ENCODE measurements at regions not wholly inside any gene's neighbourhood (a gene's known extent, or its start where the extent isn't known, plus 50 kb on each side); places are given as distances from the start of the nearest gene placed in this dataset.

DNA sequence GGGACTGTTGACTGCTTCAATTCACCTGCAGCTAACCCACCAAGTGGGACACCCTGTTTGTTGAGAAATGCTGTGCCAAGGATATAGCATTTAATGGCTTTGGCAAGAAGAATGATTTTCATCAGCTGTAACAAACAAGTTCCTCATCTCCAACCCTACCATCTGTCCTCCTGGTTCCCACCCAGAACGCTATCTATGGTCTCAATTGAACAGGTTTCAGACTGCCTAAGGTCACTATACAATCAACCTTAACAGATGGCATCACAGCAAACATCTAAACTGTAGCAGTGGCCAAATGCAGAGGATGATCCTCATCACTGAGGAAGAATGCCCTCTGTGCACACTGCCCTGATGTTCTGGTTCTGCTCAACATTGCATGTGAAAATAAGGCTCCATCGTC is 546.2 kb upstream of the FOXG1 start:
- intact Hi-C loops (cut with micrococcal nuclease; ENCODE audit: unreplicated experiment) = no loop called here
- in situ Hi-C loops (cut with HindIII; ENCODE audit: low pct_unique_long_range_greater_than_20kb, low sequenced_read_pairs) = no loop called here
- Histone ChIP-seq H3K4me3 (ENCODE audit: low read depth in 2 of 2, low read length in 2 of 2) (no peak overlapping the region), H3K9me3 (ENCODE audit: control insufficient read depth, insufficient read depth, low read depth, low read length) (no peaks in the 10 kb centered on the region; the same call in 1 of the 2 replicates), H3K36me3 (ENCODE audit: control insufficient read depth, insufficient read depth, low read length) (no peaks in the 10 kb centered on the region), H3K27ac (ENCODE audit: low read length) (no peak overlapping the region), H3K27me3 (ENCODE audit: control insufficient read depth, insufficient read depth, low read length) (no peaks in the 10 kb centered on the region), H3K4me1 (ENCODE audit: control insufficient read depth, insufficient read depth, low read length) (no peaks in the 10 kb centered on the region)
- TF ChIP-seq, protein P1, sequence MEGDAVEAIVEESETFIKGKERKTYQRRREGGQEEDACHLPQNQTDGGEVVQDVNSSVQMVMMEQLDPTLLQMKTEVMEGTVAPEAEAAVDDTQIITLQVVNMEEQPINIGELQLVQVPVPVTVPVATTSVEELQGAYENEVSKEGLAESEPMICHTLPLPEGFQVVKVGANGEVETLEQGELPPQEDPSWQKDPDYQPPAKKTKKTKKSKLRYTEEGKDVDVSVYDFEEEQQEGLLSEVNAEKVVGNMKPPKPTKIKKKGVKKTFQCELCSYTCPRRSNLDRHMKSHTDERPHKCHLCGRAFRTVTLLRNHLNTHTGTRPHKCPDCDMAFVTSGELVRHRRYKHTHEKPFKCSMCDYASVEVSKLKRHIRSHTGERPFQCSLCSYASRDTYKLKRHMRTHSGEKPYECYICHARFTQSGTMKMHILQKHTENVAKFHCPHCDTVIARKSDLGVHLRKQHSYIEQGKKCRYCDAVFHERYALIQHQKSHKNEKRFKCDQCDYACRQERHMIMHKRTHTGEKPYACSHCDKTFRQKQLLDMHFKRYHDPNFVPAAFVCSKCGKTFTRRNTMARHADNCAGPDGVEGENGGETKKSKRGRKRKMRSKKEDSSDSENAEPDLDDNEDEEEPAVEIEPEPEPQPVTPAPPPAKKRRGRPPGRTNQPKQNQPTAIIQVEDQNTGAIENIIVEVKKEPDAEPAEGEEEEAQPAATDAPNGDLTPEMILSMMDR (IDR thresholded peaks at IDR 0.05) = no peak
- no peak for TF ChIP-seq TCF7L2 (IDR thresholded peaks at IDR 0.05; ENCODE audit: low read depth, low read length)
- ATAC-seq = no peak
- ChIA-PET POLR2A (no interaction called here), CTCF (no interaction called here)
- no TSS peak for BruUV-seq (replicated peaks)
- no peak for DNase-seq (ENCODE audit: low read depth, low spot score)

DNA sequence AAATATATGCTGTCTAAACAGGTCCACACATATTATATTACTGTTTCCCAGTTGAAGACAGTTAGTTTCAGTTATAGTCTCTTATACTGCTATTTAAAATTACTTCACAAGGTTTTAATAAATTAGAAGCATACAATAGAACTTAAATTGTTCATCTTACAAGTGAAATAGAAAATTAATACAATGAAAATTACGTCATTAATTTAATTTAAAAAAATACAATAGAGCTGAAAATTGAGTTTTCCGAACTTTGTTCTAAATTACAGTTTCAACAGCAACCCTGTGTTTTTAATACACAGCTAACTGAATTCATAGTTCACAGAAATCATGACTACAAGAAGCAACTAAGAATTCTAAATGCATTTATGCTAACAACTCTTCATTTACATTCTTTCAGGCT is 525.7 kb upstream of the FOXG1 start:
- intact Hi-C loops (cut with micrococcal nuclease; ENCODE audit: unreplicated experiment) (no loop called here), in situ Hi-C loops (cut with HindIII; ENCODE audit: low pct_unique_long_range_greater_than_20kb, low sequenced_read_pairs) (no loop called here)
- no peaks in the 10 kb centered on the region for H3K27me3 ChIP-seq (ENCODE audit: control insufficient read depth, insufficient read depth, low read length)
- DNase-seq (ENCODE audit: low read depth, low spot score) = no peak
- H3K9me3 ChIP-seq (ENCODE audit: control insufficient read depth, insufficient read depth, low read depth, low read length) = no peaks in the 10 kb centered on the region
- POLR2A ChIA-PET = no interaction called here
- TF ChIP-seq, protein P1 (IDR thresholded peaks at IDR 0.05) = no peak
- TF ChIP-seq, protein P2, sequence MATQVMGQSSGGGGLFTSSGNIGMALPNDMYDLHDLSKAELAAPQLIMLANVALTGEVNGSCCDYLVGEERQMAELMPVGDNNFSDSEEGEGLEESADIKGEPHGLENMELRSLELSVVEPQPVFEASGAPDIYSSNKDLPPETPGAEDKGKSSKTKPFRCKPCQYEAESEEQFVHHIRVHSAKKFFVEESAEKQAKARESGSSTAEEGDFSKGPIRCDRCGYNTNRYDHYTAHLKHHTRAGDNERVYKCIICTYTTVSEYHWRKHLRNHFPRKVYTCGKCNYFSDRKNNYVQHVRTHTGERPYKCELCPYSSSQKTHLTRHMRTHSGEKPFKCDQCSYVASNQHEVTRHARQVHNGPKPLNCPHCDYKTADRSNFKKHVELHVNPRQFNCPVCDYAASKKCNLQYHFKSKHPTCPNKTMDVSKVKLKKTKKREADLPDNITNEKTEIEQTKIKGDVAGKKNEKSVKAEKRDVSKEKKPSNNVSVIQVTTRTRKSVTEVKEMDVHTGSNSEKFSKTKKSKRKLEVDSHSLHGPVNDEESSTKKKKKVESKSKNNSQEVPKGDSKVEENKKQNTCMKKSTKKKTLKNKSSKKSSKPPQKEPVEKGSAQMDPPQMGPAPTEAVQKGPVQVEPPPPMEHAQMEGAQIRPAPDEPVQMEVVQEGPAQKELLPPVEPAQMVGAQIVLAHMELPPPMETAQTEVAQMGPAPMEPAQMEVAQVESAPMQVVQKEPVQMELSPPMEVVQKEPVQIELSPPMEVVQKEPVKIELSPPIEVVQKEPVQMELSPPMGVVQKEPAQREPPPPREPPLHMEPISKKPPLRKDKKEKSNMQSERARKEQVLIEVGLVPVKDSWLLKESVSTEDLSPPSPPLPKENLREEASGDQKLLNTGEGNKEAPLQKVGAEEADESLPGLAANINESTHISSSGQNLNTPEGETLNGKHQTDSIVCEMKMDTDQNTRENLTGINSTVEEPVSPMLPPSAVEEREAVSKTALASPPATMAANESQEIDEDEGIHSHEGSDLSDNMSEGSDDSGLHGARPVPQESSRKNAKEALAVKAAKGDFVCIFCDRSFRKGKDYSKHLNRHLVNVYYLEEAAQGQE (IDR thresholded peaks at IDR 0.05; ENCODE audit: insufficient read depth in 1 of 2, low read depth in 2 of 2, low read length in 1 of 2) = no peak
- TF ChIP-seq POLR2AphosphoS5 (IDR thresholded peaks at IDR 0.05; ENCODE audit: low read depth, low read length) (no peak), TCF7L2 (IDR thresholded peaks at IDR 0.05; ENCODE audit: low read depth, low read length) (no peak), SIN3A (IDR thresholded peaks at IDR 0.05; ENCODE audit: borderline replicate concordance, insufficient read depth, low read depth, low read length) (no peak)
- no peaks in the 10 kb centered on the region for H3K4me1 ChIP-seq (ENCODE audit: control insufficient read depth, insufficient read depth, low read length)
- ATAC-seq = no peak
- no peaks in the 10 kb centered on the region for H3K36me3 ChIP-seq (ENCODE audit: control insufficient read depth, insufficient read depth, low read length)
- H3K4me3 ChIP-seq (ENCODE audit: low read depth in 2 of 2, low read length in 2 of 2) = no peak overlapping the region
- H3K27ac ChIP-seq (ENCODE audit: low read length) = no peak overlapping the region
- CTCF ChIA-PET = no interaction called here
- no TSS peak for BruUV-seq (replicated peaks)

DNA sequence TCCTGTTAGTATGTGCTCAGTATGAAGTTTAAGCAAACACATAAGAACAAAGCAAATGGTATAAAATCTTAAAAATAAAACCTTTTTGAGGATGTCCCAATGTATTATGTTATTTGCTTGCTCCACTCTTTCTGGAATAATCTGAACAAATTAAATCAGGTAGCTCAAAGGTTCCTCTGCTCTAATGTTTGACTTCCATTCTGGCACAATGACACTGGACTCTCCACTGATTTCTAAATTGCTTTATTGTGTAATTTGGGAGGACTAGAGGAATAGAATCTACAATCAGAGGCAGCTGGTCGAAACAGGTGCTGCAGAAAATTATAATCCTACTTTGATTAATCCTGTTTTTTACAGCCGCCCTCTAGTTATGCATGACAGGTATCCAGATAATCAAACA is 523.7 kb upstream of the FOXG1 start:
- CTCF ChIA-PET = no interaction called here
- POLR2A ChIA-PET = no interaction called here
- Histone ChIP-seq H3K27ac (ENCODE audit: low read length) (no peak overlapping the region), H3K4me3 (ENCODE audit: low read depth in 2 of 2, low read length in 2 of 2) (no peak overlapping the region), H3K4me1 (ENCODE audit: control insufficient read depth, insufficient read depth, low read length) (no peaks in the 10 kb centered on the region), H3K36me3 (ENCODE audit: control insufficient read depth, insufficient read depth, low read length) (no peaks in the 10 kb centered on the region), H3K27me3 (ENCODE audit: control insufficient read depth, insufficient read depth, low read length) (no peaks in the 10 kb centered on the region), H3K9me3 (ENCODE audit: control insufficient read depth, insufficient read depth, low read depth, low read length) (no peaks in the 10 kb centered on the region)
- TF ChIP-seq SIN3A (IDR thresholded peaks at IDR 0.05; ENCODE audit: borderline replicate concordance, insufficient read depth, low read depth, low read length) = no peak
- TF ChIP-seq, protein P1 (IDR thresholded peaks at IDR 0.05) = no peak
- TF ChIP-seq TCF7L2 (IDR thresholded peaks at IDR 0.05; ENCODE audit: low read depth, low read length) = no peak
- TF ChIP-seq, protein P2 (IDR thresholded peaks at IDR 0.05; ENCODE audit: insufficient read depth in 1 of 2, low read depth in 2 of 2, low read length in 1 of 2) = no peak
- TF ChIP-seq POLR2AphosphoS5 (IDR thresholded peaks at IDR 0.05; ENCODE audit: low read depth, low read length) = no peak
- intact Hi-C loops (cut with micrococcal nuclease; ENCODE audit: unreplicated experiment) (no loop called here), in situ Hi-C loops (cut with HindIII; ENCODE audit: low pct_unique_long_range_greater_than_20kb, low sequenced_read_pairs) (no loop called here)
- DNase-seq (ENCODE audit: low read depth, low spot score) (no peak), ATAC-seq (no peak)
- BruUV-seq (replicated peaks) = no TSS peak
